ENCODE measurements at regions not wholly inside any gene's neighbourhood (a gene's known extent, or its start where the extent isn't known, plus 50 kb on each side); places are given as distances from the start of the nearest gene placed in this dataset.

DNA sequence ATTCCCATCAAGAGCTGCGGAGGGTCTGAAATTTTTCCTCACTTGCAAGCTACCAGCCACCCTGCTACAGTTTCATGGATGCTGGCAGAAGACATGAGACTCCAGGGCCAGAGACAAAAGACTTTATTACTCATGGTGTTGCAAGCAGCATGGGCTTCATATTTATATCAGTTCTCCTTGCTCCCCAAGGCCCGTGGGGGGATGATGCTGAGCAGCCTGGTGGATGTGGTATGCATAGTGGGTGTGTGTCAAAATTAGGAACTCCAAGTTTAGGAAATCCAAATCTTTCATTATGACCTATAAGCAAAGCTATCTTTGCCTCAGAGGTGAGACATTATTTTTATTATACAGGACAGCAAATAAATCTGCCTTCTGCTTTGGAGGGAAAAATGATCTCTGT, 105.7 kb upstream of the ALDH1B1 start:
- H3K4me3 ChIP-seq: no peak overlapping the region
- DNase-seq (ENCODE audit: low read depth in 1 of 2, low spot score in 1 of 2): no peak
- no peaks in the 10 kb centered on the region for H3K36me3 ChIP-seq
- H3K27me3 ChIP-seq: no peaks in the 10 kb centered on the region
- H3K27ac ChIP-seq: no peak overlapping the region
- H3K4me1 ChIP-seq (ENCODE audit: low read depth): no peaks in the 10 kb centered on the region
- no peaks in the 10 kb centered on the region for H3K9me3 ChIP-seq (ENCODE audit: low read depth)
- TF ChIP-seq, protein P1, sequence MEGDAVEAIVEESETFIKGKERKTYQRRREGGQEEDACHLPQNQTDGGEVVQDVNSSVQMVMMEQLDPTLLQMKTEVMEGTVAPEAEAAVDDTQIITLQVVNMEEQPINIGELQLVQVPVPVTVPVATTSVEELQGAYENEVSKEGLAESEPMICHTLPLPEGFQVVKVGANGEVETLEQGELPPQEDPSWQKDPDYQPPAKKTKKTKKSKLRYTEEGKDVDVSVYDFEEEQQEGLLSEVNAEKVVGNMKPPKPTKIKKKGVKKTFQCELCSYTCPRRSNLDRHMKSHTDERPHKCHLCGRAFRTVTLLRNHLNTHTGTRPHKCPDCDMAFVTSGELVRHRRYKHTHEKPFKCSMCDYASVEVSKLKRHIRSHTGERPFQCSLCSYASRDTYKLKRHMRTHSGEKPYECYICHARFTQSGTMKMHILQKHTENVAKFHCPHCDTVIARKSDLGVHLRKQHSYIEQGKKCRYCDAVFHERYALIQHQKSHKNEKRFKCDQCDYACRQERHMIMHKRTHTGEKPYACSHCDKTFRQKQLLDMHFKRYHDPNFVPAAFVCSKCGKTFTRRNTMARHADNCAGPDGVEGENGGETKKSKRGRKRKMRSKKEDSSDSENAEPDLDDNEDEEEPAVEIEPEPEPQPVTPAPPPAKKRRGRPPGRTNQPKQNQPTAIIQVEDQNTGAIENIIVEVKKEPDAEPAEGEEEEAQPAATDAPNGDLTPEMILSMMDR (IDR thresholded peaks at IDR 0.05; ENCODE audit: low read depth, low read length): no peak

DNA sequence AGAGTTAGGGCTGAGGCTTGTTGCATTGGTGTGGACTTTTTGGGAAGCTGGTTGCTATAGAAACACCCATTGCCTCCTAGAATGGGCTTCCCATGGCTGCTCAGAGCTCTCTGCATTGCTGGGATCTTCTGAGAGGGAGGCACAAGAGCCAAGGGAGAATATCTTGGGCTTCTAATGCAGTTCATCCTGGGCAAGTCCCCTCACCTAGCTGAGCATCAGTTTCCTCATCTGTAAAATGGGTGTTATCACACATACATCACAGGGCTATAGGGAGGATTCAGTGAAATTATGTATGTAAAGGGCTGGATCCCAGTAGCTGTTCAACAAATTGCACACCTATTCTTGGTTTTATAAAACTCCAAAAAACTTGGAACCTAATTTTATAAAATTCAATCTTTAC, 106.1 kb upstream of the ALDH1B1 start:
- H3K4me1 ChIP-seq (ENCODE audit: low read depth): no peaks in the 10 kb centered on the region
- no peak overlapping the region for H3K27ac ChIP-seq
- no peak overlapping the region for H3K4me3 ChIP-seq
- H3K36me3 ChIP-seq: no peaks in the 10 kb centered on the region
- DNase-seq (ENCODE audit: low read depth in 1 of 2, low spot score in 1 of 2): no peak
- TF ChIP-seq, protein P1 (IDR thresholded peaks at IDR 0.05; ENCODE audit: low read depth, low read length): no peak
- H3K9me3 ChIP-seq (ENCODE audit: low read depth): no peaks in the 10 kb centered on the region
- H3K27me3 ChIP-seq: no peaks in the 10 kb centered on the region

- H3K27ac ChIP-seq: no peak overlapping the region
- no peaks in the 10 kb centered on the region for H3K36me3 ChIP-seq
- H3K4me1 ChIP-seq (ENCODE audit: low read depth): no peaks in the 10 kb centered on the region
- no peak overlapping the region for H3K4me3 ChIP-seq
- DNase-seq (ENCODE audit: low read depth in 1 of 2, low spot score in 1 of 2): no peak
- no peaks in the 10 kb centered on the region for H3K9me3 ChIP-seq (ENCODE audit: low read depth)
- TF ChIP-seq, protein P1 (IDR thresholded peaks at IDR 0.05; ENCODE audit: low read depth, low read length): no peak
- H3K27me3 ChIP-seq: no peaks in the 10 kb centered on the region
These were observed 107.3 kb upstream of the ALDH1B1 start for GRCh38 chr9:38285236-38285635.

GRCh38 chr9:38284588-38285051, 107.9 kb upstream of the ALDH1B1 start:
- no peak overlapping the region for H3K4me3 ChIP-seq
- H3K36me3 ChIP-seq: no peaks in the 10 kb centered on the region
- peak in 1 of 2 donors; percentile 16 for DNase-seq (ENCODE audit: low read depth in 1 of 2, low spot score in 1 of 2)
- no peaks in the 10 kb centered on the region for H3K27me3 ChIP-seq
- no peak overlapping the region for H3K27ac ChIP-seq
- TF ChIP-seq, protein P1 (IDR thresholded peaks at IDR 0.05; ENCODE audit: low read depth, low read length): no peak
- no peaks in the 10 kb centered on the region for H3K4me1 ChIP-seq (ENCODE audit: low read depth)
- H3K9me3 ChIP-seq (ENCODE audit: low read depth): no peaks in the 10 kb centered on the region

DNA sequence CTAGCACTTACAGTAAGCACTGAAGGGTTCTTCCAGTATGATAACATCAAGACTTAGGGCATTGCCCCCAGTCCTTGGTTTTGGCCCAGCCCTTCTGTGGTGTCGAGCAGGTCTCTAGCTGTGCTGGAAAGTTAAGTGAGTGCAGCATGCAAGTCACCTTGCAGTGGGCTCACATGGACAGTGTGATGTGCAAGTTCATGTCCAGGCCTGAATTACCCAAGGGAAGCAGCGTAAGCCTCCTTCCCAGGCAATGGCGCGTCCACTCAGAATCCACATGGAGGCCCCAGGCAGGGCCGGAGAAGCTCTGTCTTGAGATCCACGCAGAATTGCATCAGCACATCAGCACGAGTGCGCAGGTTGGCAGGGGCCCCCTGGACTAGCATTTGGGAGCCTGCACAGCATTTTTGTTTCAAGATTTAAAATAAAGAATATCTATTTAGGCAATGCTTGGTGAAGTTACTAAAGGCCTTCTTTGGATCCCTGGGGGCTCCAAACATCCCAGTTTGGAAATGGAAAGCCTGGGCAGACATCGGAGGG, 108.4 kb upstream of the ALDH1B1 start:
- Histone ChIP-seq H3K9me3 (ENCODE audit: low read depth) (no peaks in the 10 kb centered on the region), H3K27ac (no peak overlapping the region), H3K27me3 (no peaks in the 10 kb centered on the region), H3K4me3 (no peak overlapping the region), H3K4me1 (ENCODE audit: low read depth) (no peaks in the 10 kb centered on the region), H3K36me3 (no peaks in the 10 kb centered on the region)
- DNase-seq (ENCODE audit: low read depth in 1 of 2, low spot score in 1 of 2): no peak
- TF ChIP-seq, protein P1 (IDR thresholded peaks at IDR 0.05; ENCODE audit: low read depth, low read length): no peak
